Osteocyte (in vitro differentiated cells): ENCODE measurements at regions not wholly inside any gene's neighbourhood (a gene's known extent, or its start where the extent isn't known, plus 50 kb on each side); places are given as distances from the start of the nearest gene placed in this dataset.

Experiments
- DNase-seq: peaks from one replicate; pipeline ENCODE4 v3.0.0; 2021; ENCODE audit warnings: mixed read lengths; ENCODE audit not compliant: unreplicated experiment; ENCODE audit errors: extremely low spot score
- H3K27ac Mint-ChIP-seq: one replicate; pipeline ENCODE4 v1.8.0; 2021; ENCODE audit warnings: mild to moderate bottlenecking, mixed read lengths; ENCODE audit not compliant: unreplicated experiment
- H3K27me3 Mint-ChIP-seq: one replicate; pipeline ENCODE4 v1.8.0; 2021; ENCODE audit warnings: mixed read lengths; ENCODE audit not compliant: unreplicated experiment
- H3K36me3 Mint-ChIP-seq: one replicate; pipeline ENCODE4 v1.8.0; 2021; ENCODE audit warnings: mixed read lengths; ENCODE audit not compliant: unreplicated experiment
- H3K4me1 Mint-ChIP-seq: one replicate; pipeline ENCODE4 v1.8.0; 2021; ENCODE audit warnings: mixed read lengths; ENCODE audit not compliant: unreplicated experiment
- H3K4me3 Mint-ChIP-seq: one replicate; pipeline ENCODE4 v1.8.0; 2021; ENCODE audit warnings: mild to moderate bottlenecking, moderate library complexity, mixed read lengths; ENCODE audit not compliant: unreplicated experiment
- H3K9me3 Mint-ChIP-seq: one replicate; pipeline ENCODE4 v1.8.0; 2021; ENCODE audit warnings: mixed read lengths; ENCODE audit not compliant: unreplicated experiment
- TF ChIP-seq, protein P1 (sequence below): fragments of 200-600 bp; sonication (generic); IDR thresholded peaks from 2 replicates; pipeline ENCODE4 v1.5.0; 2021; ENCODE audit warnings: antibody characterized with exemption, mild to moderate bottlenecking, moderate library complexity

DNA sequence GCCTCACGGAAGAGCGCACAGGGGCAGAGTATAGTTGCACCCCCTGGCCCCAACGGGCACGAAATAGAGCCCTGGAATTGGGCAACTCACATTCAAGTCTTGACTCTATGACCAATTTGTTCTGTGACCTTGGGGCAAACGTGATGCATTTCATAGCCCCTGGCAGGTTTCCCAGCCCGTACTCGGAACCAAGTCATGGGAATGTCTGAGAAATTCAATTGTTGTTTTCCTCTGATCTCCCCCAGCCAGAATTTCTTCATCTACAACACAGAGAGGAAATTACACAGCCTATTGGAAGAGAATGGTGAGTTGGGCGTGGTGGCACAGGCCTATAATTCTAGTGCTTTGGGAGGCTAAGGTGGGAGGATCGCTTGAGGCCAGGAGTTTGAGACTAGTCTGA lies 322.3 kb upstream of the SULF2 start:
- TF ChIP-seq, protein P1, sequence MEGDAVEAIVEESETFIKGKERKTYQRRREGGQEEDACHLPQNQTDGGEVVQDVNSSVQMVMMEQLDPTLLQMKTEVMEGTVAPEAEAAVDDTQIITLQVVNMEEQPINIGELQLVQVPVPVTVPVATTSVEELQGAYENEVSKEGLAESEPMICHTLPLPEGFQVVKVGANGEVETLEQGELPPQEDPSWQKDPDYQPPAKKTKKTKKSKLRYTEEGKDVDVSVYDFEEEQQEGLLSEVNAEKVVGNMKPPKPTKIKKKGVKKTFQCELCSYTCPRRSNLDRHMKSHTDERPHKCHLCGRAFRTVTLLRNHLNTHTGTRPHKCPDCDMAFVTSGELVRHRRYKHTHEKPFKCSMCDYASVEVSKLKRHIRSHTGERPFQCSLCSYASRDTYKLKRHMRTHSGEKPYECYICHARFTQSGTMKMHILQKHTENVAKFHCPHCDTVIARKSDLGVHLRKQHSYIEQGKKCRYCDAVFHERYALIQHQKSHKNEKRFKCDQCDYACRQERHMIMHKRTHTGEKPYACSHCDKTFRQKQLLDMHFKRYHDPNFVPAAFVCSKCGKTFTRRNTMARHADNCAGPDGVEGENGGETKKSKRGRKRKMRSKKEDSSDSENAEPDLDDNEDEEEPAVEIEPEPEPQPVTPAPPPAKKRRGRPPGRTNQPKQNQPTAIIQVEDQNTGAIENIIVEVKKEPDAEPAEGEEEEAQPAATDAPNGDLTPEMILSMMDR, result no peak
- no peak for DNase-seq
- Mint-ChIP-seq H3K9me3 (peaks cover 3% of the 10 kb centered on the region), H3K27ac (no peak overlapping the region), H3K4me1 (no peaks in the 10 kb centered on the region), H3K4me3 (no peak overlapping the region), H3K36me3 (no peaks in the 10 kb centered on the region), H3K27me3 (peaks cover 31% of the 10 kb centered on the region)

DNA sequence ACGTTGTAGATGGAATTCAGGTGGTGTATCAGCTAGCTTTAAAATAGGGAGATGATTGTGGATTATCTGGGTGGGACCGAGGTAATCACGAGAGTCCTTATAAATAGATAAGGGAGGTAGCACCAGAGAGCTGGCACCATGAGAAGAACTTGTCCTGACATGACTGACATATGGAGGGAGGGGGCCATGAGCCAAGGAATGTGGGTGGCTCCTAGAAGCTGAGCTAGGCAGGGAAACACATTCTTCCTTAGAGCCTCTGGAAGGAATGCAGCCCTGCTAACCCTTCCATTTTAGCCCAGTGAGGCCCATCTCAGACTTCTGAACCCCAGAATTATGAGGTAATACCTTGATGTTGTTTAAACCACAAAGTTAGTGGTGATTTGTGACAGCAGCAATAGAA lies 321.1 kb upstream of the SULF2 start:
- Mint-ChIP-seq H3K4me3 (no peak overlapping the region), H3K36me3 (no peaks in the 10 kb centered on the region), H3K27me3 (peaks cover 27% of the 10 kb centered on the region), H3K9me3 (peaks cover 3% of the 10 kb centered on the region), H3K27ac (no peak overlapping the region), H3K4me1 (no peaks in the 10 kb centered on the region)
- TF ChIP-seq, protein P1, result no peak
- no peak for DNase-seq

DNA sequence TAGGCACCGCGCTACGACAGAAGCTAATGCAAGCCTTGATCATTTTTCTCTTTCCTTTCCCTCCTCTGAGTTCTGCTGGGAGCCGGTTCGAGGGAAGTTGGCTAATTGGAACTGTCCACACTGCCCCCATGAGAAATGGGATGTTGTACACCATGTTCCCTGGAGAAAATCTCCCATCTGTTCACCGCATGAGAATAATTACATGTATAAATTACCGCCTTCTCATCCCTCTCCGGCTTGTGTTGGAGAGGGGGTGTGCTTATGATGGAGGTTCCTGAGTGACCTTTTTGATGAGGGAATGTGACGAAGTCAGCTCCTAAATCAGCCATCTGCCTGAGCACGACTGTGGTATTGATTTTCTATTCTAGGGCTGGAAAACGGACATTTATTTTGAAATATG lies 320.2 kb upstream of the SULF2 start:
- Mint-ChIP-seq H3K4me3 (no peak overlapping the region), H3K9me3 (peaks cover 3% of the 10 kb centered on the region), H3K27me3 (peaks cover 29% of the 10 kb centered on the region), H3K36me3 (no peaks in the 10 kb centered on the region), H3K4me1 (no peaks in the 10 kb centered on the region), H3K27ac (no peak overlapping the region)
- DNase-seq, result no peak
- TF ChIP-seq, protein P1, result no peak

DNA sequence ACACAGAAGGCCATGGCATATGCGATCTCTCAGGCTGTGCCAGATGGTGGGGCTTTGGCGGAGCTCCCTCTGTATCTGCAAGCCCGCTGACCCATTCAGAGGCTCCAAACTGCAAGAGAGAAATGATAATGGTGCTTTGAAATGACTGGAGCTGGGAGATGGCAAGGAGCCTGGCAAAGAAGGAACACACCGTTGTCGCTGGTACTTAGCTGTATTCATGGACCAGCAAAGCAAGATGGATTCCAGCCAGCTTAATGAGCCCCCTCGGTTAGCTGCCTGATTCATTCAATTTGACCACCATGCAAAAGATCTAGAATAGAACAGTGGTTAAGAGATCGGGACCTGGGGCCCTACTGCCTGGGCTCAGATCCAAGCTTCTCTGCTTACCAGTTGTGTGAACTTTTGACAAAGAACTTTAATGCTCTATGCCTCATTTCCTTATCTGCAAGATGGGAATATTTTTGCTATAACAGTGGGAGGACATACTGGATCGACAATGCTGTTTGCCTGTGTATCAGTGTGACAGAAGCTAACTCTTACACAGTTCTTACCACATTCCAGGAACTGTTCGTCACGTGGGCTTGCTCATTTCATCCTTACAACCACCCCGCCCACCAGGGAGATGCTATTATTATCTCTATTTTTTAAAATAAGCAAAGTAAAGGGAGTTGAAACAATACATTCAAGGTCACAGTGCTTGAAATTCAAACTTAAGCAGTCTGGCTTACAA lies 317.8 kb upstream of the SULF2 start:
- Mint-ChIP-seq H3K27ac (no peak overlapping the region), H3K27me3 (peaks cover 35% of the 10 kb centered on the region), H3K9me3 (peaks cover 3% of the 10 kb centered on the region), H3K4me1 (no peaks in the 10 kb centered on the region), H3K4me3 (no peak overlapping the region), H3K36me3 (no peaks in the 10 kb centered on the region)
- DNase-seq, result no peak
- TF ChIP-seq, protein P1, result no peak

GRCh38 chr20:48102076-48102787 lies 317.0 kb upstream of the SULF2 start:
- peaks cover 3% of the 10 kb centered on the region for H3K9me3 Mint-ChIP-seq
- no peak for DNase-seq

More at GRCh38 chr20:48102076-48102787, 317.0 kb upstream of the SULF2 start:
- no peak overlapping the region for H3K4me3 Mint-ChIP-seq
- H3K27me3 Mint-ChIP-seq, result peaks cover 35% of the 10 kb centered on the region
- no peak overlapping the region for H3K27ac Mint-ChIP-seq
- no peaks in the 10 kb centered on the region for H3K36me3 Mint-ChIP-seq
- TF ChIP-seq, protein P1, result no peak
- no peaks in the 10 kb centered on the region for H3K4me1 Mint-ChIP-seq
